SW480 (cell line): ENCODE measurements at regions not wholly inside any gene's neighbourhood (a gene's known extent, or its start where the extent isn't known, plus 50 kb on each side); places are given as distances from the start of the nearest gene placed in this dataset.
A peak's percentile ranks its signal among the peaks of the same experiment; 100 is the strongest.
"Not testable (repeated sequence)": the region's sequence is repeated elsewhere in the genome, so short reads cannot be mapped to it uniquely, and the experiment has no call there.

Experiments
- DNase-seq: peaks from one replicate; pipeline ENCODE4 v3.0.0-alpha.2; 2016; ENCODE audit warnings: low spot score

DNA sequence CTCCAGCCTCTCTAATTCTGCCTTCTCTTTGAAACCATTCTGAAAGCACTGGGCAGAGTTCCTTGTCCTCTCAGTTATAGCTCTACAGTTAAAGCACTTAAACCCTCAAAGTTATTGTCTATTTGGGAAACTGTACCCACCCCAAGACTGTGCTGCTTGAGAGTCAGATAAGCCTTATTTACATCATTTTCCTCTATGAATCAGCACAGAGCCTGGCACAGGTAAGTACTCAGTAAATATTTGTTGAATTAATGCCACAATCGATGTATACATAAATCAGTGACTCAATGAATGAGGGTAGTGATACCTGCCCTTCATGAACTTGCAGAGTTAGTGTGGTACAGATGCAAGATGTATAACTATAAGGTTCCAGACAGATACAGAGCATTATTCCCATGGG is 549.4 kb upstream of the KLF4 start:
- DNase-seq, result no peak

- DNase-seq, result no peak
These were observed 545.9 kb upstream of the KLF4 start for GRCh38 chr9:108035487-108035886.

DNA sequence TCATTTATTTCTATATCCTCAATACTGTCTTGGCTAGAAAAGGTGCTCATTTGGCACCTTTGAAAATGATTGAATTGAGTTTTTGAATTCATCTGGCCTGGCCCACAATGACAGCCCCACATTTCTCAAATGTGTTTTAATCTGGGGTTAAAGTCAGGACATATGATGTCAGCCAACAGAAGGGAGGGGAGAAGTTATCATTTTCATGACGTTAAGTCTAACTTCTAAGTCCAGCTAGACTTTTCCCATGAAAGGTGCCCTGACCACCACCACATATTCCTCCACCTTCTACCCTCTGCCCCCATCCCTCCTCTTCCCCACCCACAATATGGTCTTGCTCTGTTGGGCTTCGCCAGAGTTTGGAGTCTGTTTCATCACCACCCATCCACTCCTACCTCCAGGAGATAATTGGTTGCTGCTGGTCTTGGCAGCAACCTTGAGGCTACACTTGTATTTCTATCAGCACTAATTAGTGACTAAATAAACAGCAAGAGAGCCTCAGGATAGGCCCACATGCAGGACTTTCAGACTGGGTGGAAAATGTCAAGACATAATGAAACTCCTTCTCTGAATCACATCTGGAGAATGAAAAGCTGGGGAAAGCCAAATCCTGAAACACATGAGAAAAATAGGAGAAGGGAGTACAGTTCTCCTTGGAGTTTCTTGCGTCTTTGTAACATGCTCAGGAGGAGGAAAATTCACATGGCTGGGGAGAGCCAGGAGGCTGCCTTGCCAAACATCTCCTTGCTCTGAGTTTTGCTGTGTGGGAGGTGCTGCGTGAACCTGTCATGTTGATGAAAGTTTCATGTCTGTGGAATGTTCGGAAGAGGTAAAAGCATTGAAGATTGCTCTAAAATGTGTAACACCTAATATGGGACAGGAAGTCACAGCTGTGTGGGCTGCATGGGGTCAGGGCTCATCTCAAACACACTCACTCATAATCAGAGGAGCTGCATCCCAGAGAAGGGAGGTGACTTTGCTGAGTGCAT is 544.7 kb upstream of the KLF4 start:
- no peak for DNase-seq

GRCh38 chr9:108032079-108032478 is 542.5 kb upstream of the KLF4 start:
- DNase-seq, result not testable (repeated sequence)

DNA sequence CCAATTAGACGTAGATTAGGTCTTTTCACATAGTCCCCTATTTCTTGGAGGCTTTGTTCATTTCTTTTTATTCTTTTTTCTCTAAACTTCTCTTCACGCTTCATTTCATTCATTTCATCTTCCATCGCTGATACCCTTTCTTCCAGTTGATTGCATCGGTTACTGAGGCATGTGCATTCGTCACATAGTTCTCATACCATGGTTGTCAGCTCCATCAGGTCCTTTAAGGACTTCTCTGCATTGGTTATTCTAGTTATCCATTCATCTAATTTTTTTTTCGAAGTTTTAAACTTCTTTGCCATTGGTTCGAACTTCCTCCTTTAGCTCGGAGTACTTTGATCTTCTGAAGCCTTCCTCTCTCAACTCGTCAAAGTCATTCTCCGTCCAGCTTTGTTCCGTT is 541.7 kb upstream of the KLF4 start:
- DNase-seq, result not testable (repeated sequence)

DNA sequence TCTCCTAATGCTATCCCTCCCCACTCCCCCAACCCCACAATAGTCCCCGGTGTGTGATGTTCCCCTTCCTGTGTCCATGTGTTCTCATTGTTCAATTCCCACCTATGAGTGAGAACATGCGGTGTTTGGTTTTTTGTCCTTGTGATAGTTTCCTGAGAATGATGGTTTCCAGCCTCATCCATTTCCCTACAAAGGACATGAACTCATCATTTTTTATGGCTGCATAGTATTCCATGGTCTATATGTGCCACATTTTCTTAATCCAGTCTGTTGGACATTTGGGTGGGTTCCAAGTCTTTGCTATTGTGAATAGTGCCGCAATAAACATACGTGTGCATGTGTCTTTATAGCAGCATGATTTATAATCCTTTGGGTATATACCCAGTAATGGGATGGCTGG is 537.1 kb upstream of the KLF4 start:
- not testable (repeated sequence) for DNase-seq

GRCh38 chr9:108024604-108025003 is 535.0 kb upstream of the KLF4 start:
- DNase-seq, result no peak

GRCh38 chr9:108022246-108022935 is 532.8 kb upstream of the KLF4 start:
- DNase-seq, result no peak

DNA sequence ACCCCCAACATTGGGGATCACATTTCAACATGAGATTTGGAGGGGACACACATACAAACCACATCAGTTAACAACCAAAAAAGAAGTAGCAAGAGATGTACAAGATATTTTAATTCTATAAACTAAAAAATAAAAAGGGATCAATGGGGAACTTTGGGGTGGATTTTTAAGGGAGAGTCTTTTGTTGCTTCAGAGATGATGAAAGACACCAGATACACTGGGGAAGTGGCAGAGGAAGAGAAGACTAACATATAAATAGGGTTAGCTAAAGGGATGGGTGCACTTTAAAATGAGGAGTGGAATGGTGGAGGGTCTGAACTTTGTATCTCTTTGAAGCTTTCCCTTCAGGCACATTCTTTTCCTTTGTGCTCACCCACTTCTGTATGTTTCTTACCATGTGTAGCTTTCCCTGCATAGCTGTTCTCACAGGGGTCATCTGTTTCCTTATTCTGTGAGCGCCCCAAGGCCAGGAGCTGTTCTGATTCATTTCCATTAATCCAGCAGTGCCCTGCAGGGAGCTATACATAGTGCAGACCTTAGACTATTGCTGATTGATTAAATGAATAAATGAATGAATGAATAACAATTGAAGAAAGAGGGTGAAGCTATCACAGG is 531.6 kb upstream of the KLF4 start:
- no peak for DNase-seq

DNA sequence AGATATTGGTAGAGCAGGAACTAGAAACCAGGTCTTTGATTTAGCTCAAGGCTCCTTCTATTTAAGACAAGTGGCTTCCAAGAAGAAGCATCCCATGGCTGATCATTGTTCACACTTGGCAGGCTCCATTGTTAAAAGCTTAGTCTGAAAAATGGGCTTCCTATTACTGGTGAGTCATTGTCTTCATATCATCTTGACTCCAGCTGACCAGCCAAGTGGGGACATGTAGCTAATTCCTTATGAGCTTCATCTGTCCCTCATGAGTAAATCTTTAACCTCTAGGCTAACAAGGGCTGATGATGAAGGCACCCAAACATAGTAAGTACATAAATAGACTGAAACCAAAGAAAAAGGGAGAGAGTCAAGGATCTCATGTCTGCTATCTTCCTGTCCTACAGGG is 530.3 kb upstream of the KLF4 start:
- DNase-seq, result no peak

DNA sequence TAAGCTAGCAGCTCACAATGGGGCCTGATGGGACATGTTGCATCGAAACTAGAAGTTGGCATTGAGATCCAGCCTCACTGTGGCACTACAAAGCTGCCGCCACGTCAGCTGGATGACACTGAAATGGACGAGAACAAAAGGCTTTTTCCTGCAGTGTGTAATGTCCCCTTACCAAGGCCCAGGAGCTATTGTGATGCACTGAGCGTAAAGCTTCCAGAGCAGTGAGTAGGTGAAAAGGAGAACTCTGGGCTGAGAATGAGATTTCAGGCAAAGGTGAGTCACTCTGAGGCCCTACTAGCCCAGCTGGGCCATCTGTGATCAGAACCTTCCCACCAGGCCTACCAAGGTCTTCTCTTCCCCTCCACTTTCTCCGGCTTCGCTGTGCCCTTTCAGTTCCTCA is 528.1 kb upstream of the KLF4 start:
- DNase-seq, result no peak

DNA sequence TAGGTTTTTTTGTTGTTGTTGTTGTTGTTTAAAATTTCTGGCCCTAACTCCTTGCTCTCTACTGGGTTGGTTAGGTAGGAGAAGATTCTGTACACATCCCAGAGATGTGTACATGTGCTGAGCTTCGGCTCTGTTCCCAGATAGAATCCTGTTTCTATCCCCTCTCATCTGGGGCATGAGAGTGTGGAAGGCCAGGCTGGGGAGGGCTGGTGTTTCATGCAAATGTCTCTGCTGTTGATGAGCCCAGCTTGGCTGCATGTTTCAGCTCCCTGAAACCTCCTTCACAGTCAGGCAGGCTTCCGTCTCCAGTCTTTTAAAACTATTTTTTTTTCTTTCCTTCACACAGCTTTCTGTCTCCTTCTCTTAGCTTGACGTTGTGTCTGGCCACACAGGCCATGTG is 526.9 kb upstream of the KLF4 start:
- DNase-seq, result no peak

DNA sequence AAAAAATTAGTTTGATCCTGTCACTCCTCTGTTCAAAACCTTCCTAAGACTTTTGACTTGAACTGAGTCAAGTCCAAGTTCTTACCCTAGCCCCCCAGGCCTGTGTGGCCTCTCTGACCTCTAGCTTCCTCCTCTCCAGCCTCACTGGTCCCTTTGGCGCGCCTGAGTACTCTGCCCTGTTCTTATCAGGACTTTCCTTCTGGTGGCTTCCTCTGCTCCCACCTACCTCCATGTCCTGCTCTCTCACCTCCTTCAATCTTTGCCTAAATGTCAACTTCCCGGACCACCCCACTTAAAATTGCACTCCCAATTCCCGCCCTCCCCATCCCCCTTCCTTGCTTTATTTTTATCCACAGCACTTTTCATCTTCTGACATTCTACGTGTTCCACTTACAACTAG is 526.1 kb upstream of the KLF4 start:
- DNase-seq, result no peak

DNA sequence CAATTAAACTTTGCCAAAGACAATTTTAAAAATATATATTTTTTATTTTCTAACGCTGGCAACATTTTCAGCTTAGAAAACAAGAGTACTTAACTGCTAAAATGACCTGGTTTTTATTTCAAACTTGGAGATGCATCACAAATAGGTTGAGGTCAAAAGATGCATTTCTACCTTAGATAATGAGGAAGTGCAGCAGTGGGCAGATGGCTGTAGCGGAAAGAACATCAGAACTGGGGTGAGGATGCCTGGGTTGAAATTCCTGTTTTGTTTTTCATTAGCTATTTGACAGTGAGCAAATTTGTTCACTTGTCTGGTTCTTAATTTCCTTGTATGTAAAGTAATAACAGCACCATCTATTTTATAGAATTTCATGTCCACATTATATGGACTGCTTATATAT is 524.8 kb upstream of the KLF4 start:
- DNase-seq, result no peak

GRCh38 chr9:108012886-108013665 is 523.5 kb upstream of the KLF4 start:
- no peak for DNase-seq

GRCh38 chr9:108012405-108012804 is 522.8 kb upstream of the KLF4 start:
- DNase-seq, result no peak

- no peak for DNase-seq
These were observed 514.0 kb upstream of the KLF4 start for GRCh38 chr9:108003526-108003925.

DNA sequence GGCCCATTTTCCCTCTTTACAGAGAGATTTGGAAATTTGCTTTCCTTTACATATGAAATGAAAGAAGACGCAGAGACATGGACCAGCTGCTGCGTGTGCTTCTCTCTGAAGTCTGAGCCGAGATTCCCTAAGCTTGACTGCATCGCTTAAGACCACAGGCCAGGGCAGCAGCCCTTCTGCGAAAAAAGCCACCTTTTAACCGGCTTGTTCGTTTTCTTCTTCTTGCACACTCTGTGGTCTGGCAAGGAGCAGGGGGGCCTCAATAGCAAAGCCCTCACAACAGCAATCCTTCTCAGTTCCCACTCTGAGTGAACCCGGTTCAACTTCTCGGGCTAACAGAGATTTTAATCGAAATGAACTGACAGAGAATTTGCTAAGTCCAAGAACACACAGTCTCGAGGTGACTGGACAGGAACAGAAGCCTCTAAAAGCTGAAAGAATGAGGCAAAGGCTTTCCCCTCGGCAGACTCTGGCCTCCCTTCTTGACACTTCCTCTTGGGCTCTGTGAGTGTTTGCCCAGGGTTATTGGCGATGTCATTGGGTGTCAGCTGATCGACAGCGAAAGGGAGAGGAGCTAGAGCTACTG is 512.9 kb upstream of the KLF4 start:
- no peak for DNase-seq

- peak; percentile 36 for DNase-seq
These were observed 511.7 kb upstream of the KLF4 start for GRCh38 chr9:108001237-108001636.

GRCh38 chr9:107999890-108000289 is 510.3 kb upstream of the KLF4 start:
- DNase-seq, result no peak

- DNase-seq, result no peak
These were observed 509.4 kb upstream of the KLF4 start for GRCh38 chr9:107999011-107999410.

DNA sequence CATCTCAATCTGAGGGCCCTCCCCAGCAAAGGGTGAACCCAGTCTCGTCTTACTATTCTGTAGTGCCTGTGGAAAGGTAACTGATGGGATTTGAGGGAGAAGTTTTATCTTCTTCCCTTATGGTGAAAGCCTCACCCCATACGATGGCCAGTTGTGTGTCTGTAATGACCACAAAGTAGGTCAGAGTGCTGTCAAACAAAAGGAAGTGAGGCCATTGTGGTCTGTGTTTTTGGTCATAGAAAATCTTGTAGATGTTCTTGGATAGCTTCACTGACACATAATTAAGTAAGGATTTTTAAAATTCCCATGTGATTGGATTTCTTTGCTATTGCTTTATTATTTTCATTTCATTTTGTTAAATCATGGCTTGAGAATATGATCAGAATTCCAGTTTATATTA is 505.1 kb upstream of the KLF4 start:
- DNase-seq, result no peak
